Karpas-422 (cell line): ENCODE measurements at regions not wholly inside any gene's neighbourhood (a gene's known extent, or its start where the extent isn't known, plus 50 kb on each side); places are given as distances from the start of the nearest gene placed in this dataset.
"Not testable (repeated sequence)": the region's sequence is repeated elsewhere in the genome, so short reads cannot be mapped to it uniquely, and the experiment has no call there.

ENCODE experiments used
- DNase-seq: peaks from one replicate; pipeline ENCODE4 v3.0.0-alpha.2; 2015
- H2AFZ ChIP-seq: fragments of 200-600 bp; sonication (generic); 2 replicates; pipeline ENCODE4 v1.6.1; 2014; ENCODE audit warnings: antibody characterized with exemption, low read length, mixed read lengths
- H3K27ac ChIP-seq: fragments of 200-600 bp; sonication (generic); 2 replicates; pipeline ENCODE4 v1.5.1; 2014; ENCODE audit warnings: mild to moderate bottlenecking, low read length, moderate library complexity
- H3K27me3 ChIP-seq: fragments of 200-600 bp; sonication (generic); 2 replicates; pipeline ENCODE4 v1.6.1; 2014; ENCODE audit warnings: low read length, mixed read lengths
- H3K36me3 ChIP-seq: fragments of 200-600 bp; sonication (generic); 2 replicates; pipeline ENCODE4 v1.6.1; 2014; ENCODE audit warnings: low read length, mixed read lengths; ENCODE audit not compliant: insufficient read depth
- H3K4me1 ChIP-seq: fragments of 200-600 bp; sonication (generic); 2 replicates; pipeline ENCODE4 v1.6.1; 2014; ENCODE audit warnings: mild to moderate bottlenecking, low read length, mixed read lengths
- H3K4me2 ChIP-seq: fragments of 200-600 bp; sonication (generic); 2 replicates; pipeline ENCODE4 v1.6.1; 2014; ENCODE audit warnings: low read length, low read depth, mild to moderate bottlenecking; ENCODE audit not compliant: poor library complexity, severe bottlenecking
- H3K4me3 ChIP-seq: fragments of 200-600 bp; sonication (generic); 2 replicates; pipeline ENCODE4 v1.5.1; 2014; ENCODE audit warnings: mild to moderate bottlenecking, antibody characterized with exemption, low read length, mixed read lengths
- H3K79me2 ChIP-seq: fragments of 200-600 bp; sonication (generic); 2 replicates; pipeline ENCODE4 v1.6.1; 2014; ENCODE audit warnings: mild to moderate bottlenecking, low read length, mixed read lengths
- H3K9ac ChIP-seq: fragments of 200-600 bp; sonication (generic); 2 replicates; pipeline ENCODE4 v1.6.0; 2014; ENCODE audit warnings: low read length
- H3K9me2 ChIP-seq: fragments of 200-600 bp; sonication (generic), shearing (Covaris generic); replicated peaks from 2 replicates; pipeline ENCODE4 v1.6.0; 2014; ENCODE audit warnings: mild to moderate bottlenecking, low read length, moderate library complexity; ENCODE audit not compliant: insufficient read depth
- H3K9me3 ChIP-seq: fragments of 300-700, 200-600 bp; sonication (generic); 2 replicates; pipeline ENCODE4 v1.6.1; 2014; ENCODE audit warnings: low read length, mixed read lengths
- H4K20me1 ChIP-seq: fragments of 200-600 bp; sonication (generic); 2 replicates; pipeline ENCODE4 v1.6.1; 2014; ENCODE audit warnings: mild to moderate bottlenecking, antibody characterized with exemption, low read length, low read depth; ENCODE audit not compliant: insufficient read depth

DNA sequence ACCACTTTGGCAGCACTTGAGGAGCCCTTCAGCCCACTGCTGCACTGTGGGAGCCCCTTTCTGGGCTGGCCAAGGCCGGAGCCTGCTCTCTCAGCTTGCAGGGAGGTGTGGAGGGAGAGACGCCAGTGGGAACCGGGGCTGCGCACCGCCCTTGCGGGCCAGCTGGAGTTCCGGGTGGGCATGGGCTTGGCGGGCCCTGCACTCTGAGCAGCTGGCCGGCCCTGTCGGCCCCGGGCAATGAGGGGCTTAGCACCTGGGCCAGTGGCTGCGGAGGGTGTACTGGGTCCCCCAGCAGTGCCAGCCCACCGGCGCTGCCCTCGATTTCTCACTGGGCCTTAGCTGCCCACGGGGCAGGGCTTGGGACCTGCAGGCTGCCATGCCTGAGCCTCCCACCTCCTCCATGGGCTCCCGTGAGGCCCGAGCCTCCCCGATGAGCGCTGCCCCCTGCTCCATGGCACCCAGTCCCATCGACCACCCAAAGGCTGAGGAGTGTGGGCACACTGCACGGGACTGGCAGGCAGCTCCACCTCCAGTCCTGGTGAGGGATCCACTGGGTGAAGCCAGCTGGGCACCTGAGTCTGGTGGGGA, 253.6 kb upstream of the AMIGO2 start:
- not testable (repeated sequence) for DNase-seq, H3K36me3 ChIP-seq, H3K9ac ChIP-seq, H3K27me3 ChIP-seq, H3K9me2 ChIP-seq, H3K4me3 ChIP-seq, H2AFZ ChIP-seq, H4K20me1 ChIP-seq, H3K4me1 ChIP-seq, H3K9me3 ChIP-seq, H3K27ac ChIP-seq, H3K4me2 ChIP-seq, H3K79me2 ChIP-seq

DNA sequence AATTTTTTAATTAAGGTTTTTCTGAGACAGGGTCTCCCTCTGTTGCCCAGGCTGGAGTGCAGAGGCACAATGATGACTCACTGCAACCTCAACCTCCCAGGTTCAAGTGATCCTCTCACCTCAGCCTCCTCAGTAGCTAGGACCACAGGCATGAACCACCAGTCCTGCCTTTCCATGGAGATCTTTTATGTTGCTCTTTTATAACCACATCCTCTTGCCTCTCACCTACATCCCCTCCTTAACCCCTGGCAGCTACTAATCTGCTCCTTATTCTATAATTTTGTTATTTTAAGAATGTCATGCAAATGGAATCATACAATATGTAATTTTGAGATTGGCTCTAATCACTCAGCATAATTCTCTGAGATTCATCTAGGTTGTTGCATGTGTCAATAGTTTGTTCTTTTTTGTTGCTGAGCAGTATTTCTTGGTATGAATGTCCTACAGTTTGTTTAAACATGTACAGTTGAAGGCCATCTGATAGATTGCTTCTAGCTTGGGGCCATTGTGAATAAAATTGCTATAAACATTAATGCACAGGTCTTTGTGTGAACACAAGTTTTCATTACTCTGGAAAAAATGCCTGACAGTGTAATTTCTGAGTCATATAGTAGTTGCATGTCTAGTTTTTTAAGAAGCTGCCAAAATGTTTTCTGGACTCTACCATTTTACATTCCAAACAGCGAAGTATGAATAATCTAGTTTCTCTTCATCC, 249.2 kb upstream of the AMIGO2 start:
- no peak overlapping the region for H3K4me2 ChIP-seq
- no peaks in the 10 kb centered on the region for H3K9me2 ChIP-seq
- H2AFZ ChIP-seq: no peak overlapping the region
- peaks cover 8% of the 10 kb centered on the region for H3K4me1 ChIP-seq
- H4K20me1 ChIP-seq: no peaks in the 10 kb centered on the region
- H3K79me2 ChIP-seq: no peaks in the 10 kb centered on the region
- no peak overlapping the region for H3K9ac ChIP-seq
- no peak overlapping the region for H3K27ac ChIP-seq
- H3K4me3 ChIP-seq: no peak overlapping the region
- H3K36me3 ChIP-seq: no peaks in the 10 kb centered on the region
- H3K9me3 ChIP-seq: no peaks in the 10 kb centered on the region
- no peaks in the 10 kb centered on the region for H3K27me3 ChIP-seq
- DNase-seq: no peak

DNA sequence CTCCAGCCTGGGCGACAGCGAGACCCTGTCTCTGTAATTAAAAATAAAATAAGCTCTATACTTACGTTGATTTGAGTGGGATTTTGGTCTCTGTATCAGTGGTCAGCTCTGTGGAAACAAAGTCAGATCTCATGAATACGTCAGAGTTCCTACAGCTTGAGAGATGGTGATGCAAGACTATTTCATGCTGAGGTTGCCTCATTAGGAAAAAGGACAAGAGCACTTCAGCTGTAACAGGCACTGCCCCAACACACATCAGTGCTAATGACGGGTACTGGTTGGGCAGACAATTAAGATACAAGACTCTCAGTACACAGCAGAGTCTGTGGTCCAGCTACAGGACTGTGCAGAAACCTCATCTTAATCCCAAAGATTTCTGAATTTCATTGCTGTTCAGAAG, 246.4 kb upstream of the AMIGO2 start:
- no peak overlapping the region for H3K9ac ChIP-seq
- no peak for DNase-seq

DNA sequence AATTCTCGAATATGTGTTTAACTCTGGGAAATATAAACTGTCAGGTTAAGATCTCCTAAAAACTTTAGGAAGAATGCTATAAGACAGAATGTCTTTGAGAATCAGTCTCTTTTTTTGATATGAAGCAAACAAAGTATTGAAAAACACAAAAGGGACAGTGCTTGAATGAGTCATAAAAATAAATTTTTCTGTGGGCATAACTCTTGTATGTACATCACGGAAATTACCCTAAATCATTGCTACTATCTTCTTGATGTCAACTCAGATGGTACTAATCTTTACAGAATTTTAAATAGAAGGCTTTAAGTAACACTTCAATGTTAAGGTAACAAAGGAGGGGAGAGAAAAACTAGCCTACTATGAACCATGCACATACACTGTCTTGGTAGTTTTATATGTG, 244.0 kb upstream of the AMIGO2 start:
- no peak overlapping the region for H3K4me2 ChIP-seq
- H3K27ac ChIP-seq: no peak overlapping the region
- no peaks in the 10 kb centered on the region for H3K27me3 ChIP-seq
- no peak overlapping the region for H3K4me3 ChIP-seq
- H3K36me3 ChIP-seq: no peaks in the 10 kb centered on the region
- no peaks in the 10 kb centered on the region for H4K20me1 ChIP-seq
- H3K79me2 ChIP-seq: no peaks in the 10 kb centered on the region
- H3K9me3 ChIP-seq: no peaks in the 10 kb centered on the region
- no peaks in the 10 kb centered on the region for H3K4me1 ChIP-seq
- no peaks in the 10 kb centered on the region for H3K9me2 ChIP-seq
- 0 out of 2 replicates have a peak overlapping the region, but pooled peaks have one; percentile 14 for H2AFZ ChIP-seq
- no peak overlapping the region for H3K9ac ChIP-seq
- no peak for DNase-seq

More for the DNA sequence above, 246.4 kb upstream of the AMIGO2 start:
- H3K9me2 ChIP-seq: no peaks in the 10 kb centered on the region
- no peak overlapping the region for H3K4me3 ChIP-seq
- no peaks in the 10 kb centered on the region for H3K9me3 ChIP-seq
- no peak overlapping the region for H3K27ac ChIP-seq
- H4K20me1 ChIP-seq: no peaks in the 10 kb centered on the region
- no peak overlapping the region for H3K4me2 ChIP-seq
- H3K36me3 ChIP-seq: no peaks in the 10 kb centered on the region
- no peaks in the 10 kb centered on the region for H3K27me3 ChIP-seq
- H2AFZ ChIP-seq: no peak overlapping the region
- H3K79me2 ChIP-seq: no peaks in the 10 kb centered on the region
- peaks cover 8% of the 10 kb centered on the region for H3K4me1 ChIP-seq

DNA sequence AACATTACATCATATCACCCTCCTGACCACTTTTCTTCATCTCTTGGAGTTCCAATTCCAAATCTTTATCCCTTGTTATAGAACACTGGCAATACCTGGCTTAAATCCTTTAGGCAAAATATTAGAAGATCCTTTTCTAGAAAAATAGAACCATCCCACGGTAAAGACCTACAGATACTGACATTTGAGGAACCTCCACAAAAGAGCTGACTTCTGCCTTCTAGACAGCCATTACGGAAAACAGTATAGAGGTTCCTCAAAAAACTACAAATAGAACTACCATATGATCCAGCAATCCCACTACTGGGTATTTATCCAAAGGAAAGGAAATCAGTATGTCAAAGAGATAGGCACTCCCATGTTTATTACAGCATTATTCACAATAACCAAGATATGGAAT, 241.7 kb upstream of the AMIGO2 start:
- H3K79me2 ChIP-seq: no peaks in the 10 kb centered on the region
- H3K9me3 ChIP-seq: no peaks in the 10 kb centered on the region
- no peak overlapping the region for H3K27ac ChIP-seq
- H3K4me2 ChIP-seq: no peak overlapping the region
- no peaks in the 10 kb centered on the region for H3K36me3 ChIP-seq
- H3K4me3 ChIP-seq: no peak overlapping the region
- no peak overlapping the region for H2AFZ ChIP-seq
- no peak overlapping the region for H3K9ac ChIP-seq
- no peaks in the 10 kb centered on the region for H3K27me3 ChIP-seq
- no peak for DNase-seq
- no peaks in the 10 kb centered on the region for H4K20me1 ChIP-seq
- H3K4me1 ChIP-seq: peaks cover 7% of the 10 kb centered on the region
- H3K9me2 ChIP-seq: no peaks in the 10 kb centered on the region

DNA sequence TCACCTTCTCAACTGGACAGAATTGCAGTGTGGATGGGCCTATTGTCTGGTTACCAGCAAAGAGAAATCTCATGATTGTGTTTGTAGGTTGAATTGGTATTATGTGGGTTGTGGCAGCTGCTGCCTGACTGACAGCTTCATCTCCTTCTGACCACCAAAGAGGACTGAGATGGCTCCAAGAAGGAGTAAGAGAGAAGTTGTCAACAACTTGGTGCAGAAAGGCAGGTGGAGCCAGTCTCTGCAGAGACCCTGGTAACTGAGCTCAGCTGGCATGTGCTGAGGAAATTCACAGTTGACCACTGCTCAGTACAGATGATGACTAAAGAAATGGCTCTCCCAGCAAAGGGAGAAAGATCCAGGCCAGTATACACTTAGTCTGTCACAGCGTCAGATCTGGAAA, 240.0 kb upstream of the AMIGO2 start:
- Histone ChIP-seq H3K79me2 (no peaks in the 10 kb centered on the region), H3K4me3 (no peak overlapping the region), H4K20me1 (no peaks in the 10 kb centered on the region), H3K27ac (no peak overlapping the region), H3K9me3 (no peaks in the 10 kb centered on the region), H3K36me3 (no peaks in the 10 kb centered on the region), H3K4me1 (peaks cover 7% of the 10 kb centered on the region), H3K9ac (no peak overlapping the region), H2AFZ (no peak overlapping the region), H3K9me2 (no peaks in the 10 kb centered on the region), H3K4me2 (no peak overlapping the region), H3K27me3 (no peaks in the 10 kb centered on the region)
- no peak for DNase-seq

DNA sequence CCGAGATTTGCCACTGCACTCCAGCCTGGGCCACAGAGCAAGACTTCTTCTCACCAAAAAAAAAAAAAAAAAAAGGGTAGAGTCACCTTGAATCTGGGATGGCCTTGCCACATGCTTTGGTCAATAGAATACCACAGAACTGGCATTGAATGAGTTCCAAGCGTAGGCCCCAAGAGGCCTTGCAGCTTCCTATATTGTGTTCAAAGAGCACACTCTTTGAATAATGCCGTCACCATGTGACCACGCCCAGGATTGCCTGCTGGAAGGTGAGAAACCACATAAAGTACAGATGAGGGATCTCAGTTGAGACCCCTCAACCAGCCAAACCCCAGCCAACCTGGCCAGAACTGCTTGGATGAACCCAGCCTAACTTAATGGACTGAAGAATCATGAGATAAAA, 239.2 kb upstream of the AMIGO2 start:
- Histone ChIP-seq H4K20me1 (no peaks in the 10 kb centered on the region), H3K27me3 (no peaks in the 10 kb centered on the region), H3K27ac (no peak overlapping the region), H3K9me2 (no peaks in the 10 kb centered on the region), H3K9ac (no peak overlapping the region), H2AFZ (no peak overlapping the region), H3K4me1 (peaks cover 7% of the 10 kb centered on the region), H3K79me2 (no peaks in the 10 kb centered on the region), H3K36me3 (no peaks in the 10 kb centered on the region), H3K4me3 (no peak overlapping the region), H3K9me3 (no peaks in the 10 kb centered on the region), H3K4me2 (no peak overlapping the region)
- no peak for DNase-seq

DNA sequence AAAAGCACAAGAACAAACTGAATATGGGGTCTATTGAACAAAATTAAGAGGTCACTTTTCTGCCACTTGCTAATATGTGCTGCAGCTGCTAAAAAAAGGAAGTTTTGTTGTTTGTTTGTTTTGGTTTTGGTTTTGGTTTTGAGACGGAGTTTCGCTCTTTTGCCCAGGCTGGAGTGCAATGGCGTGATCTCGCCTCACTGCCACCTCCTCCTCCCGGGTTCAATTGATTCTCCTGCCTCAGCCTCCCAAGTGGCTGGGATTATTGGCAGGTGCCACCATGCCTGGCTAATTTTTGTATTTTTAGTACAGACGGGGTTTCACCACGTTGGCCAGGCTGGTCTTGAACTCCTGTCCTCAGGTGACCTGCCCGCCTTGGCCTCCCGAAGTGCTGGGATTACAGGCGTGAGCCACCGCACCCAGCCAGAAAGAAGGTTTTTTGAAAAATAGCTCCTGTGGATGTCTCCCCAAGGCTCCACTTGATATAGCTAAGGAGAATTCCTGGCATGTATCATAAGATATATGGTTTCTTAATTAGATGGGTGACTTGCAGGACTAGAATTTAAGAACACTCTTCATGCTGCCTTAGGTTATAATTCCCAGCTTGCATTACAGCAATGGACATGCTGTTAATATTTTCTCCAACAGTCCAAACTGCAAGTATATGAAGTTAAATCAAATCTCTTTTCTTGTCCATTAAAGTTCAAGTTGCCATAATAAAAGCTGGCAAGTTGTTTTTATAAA, 237.6 kb upstream of the AMIGO2 start:
- Histone ChIP-seq H3K4me2 (peak overlapping the region; percentile 22), H3K9me2 (no peaks in the 10 kb centered on the region), H3K79me2 (no peaks in the 10 kb centered on the region), H4K20me1 (no peaks in the 10 kb centered on the region), H3K27ac (no peak overlapping the region), H3K4me3 (no peak overlapping the region), H3K27me3 (no peaks in the 10 kb centered on the region), H3K36me3 (no peaks in the 10 kb centered on the region), H3K4me1 (peaks cover 23% of the 10 kb centered on the region), H2AFZ (no peak overlapping the region), H3K9ac (no peak overlapping the region), H3K9me3 (no peaks in the 10 kb centered on the region)
- DNase-seq: no peak
